Fibroblast of peridontal ligament (primary cell): ENCODE measurements at regions not wholly inside any gene's neighbourhood (a gene's known extent, or its start where the extent isn't known, plus 50 kb on each side); places are given as distances from the start of the nearest gene placed in this dataset.
A peak's percentile ranks its signal among the peaks of the same experiment; 100 is the strongest.
"Not testable (repeated sequence)": the region's sequence is repeated elsewhere in the genome, so short reads cannot be mapped to it uniquely, and the experiment has no call there.

ENCODE experiments used
- DNase-seq: peaks from one replicate; pipeline ENCODE4 v3.0.0-alpha.2; 2010; ENCODE audit errors: extremely low read depth

- DNase-seq, result no peak
Measured at GRCh38 chr6:56839533-56840183, 115.2 kb upstream of the BEND6 start.

GRCh38 chr6:56838965-56839364 is 115.9 kb upstream of the BEND6 start:
- DNase-seq, result no peak

GRCh38 chr6:56838016-56838555 is 116.8 kb upstream of the BEND6 start:
- DNase-seq, result peak; percentile 38

- DNase-seq, result no peak
Measured at GRCh38 chr6:56837322-56837894, 117.5 kb upstream of the BEND6 start.

- DNase-seq, result no peak
Measured at GRCh38 chr6:56835612-56836011, 119.3 kb upstream of the BEND6 start.

GRCh38 chr6:56833873-56834272 is 121.0 kb upstream of the BEND6 start:
- no peak for DNase-seq

GRCh38 chr6:56833127-56833791 is 121.6 kb upstream of the BEND6 start:
- no peak for DNase-seq

- DNase-seq, result no peak
Measured at GRCh38 chr6:56832225-56832624, 122.7 kb upstream of the BEND6 start.

- no peak for DNase-seq
Measured at GRCh38 chr6:56831334-56831733, 123.6 kb upstream of the BEND6 start.

- DNase-seq, result peak; percentile 60
Measured at GRCh38 chr6:56827908-56828649, 126.8 kb upstream of the BEND6 start.

- DNase-seq, result not testable (repeated sequence)
Measured at GRCh38 chr6:56824431-56824830, 130.5 kb upstream of the BEND6 start.

- DNase-seq, result no peak
Measured at GRCh38 chr6:56821005-56821432, 133.9 kb upstream of the BEND6 start.

- no peak for DNase-seq
Measured at GRCh38 chr6:56820060-56820459, 134.8 kb upstream of the BEND6 start.

- DNase-seq, result no peak
Measured at GRCh38 chr6:56819604-56820003, 135.3 kb upstream of the BEND6 start.

GRCh38 chr6:56816370-56816769 is 138.5 kb upstream of the BEND6 start:
- no peak for DNase-seq

- DNase-seq, result no peak
Measured at GRCh38 chr6:56815436-56815835, 139.5 kb upstream of the BEND6 start.

GRCh38 chr6:56814802-56815201 is 140.1 kb upstream of the BEND6 start:
- DNase-seq, result no peak

GRCh38 chr6:56814308-56814707 is 140.6 kb upstream of the BEND6 start:
- DNase-seq, result no peak

- not testable (repeated sequence) for DNase-seq
Measured at GRCh38 chr6:56812851-56813250, 142.1 kb upstream of the BEND6 start.

- no peak for DNase-seq
Measured at GRCh38 chr6:56808871-56809359, 146.0 kb upstream of the BEND6 start.

GRCh38 chr6:56807989-56808337 is 146.9 kb upstream of the BEND6 start:
- no peak for DNase-seq

GRCh38 chr6:56807326-56807988 is 147.4 kb upstream of the BEND6 start:
- peak; percentile 32 for DNase-seq
